ENCODE measurements at regions not wholly inside any gene's neighbourhood (a gene's known extent, or its start where the extent isn't known, plus 50 kb on each side); places are given as distances from the start of the nearest gene placed in this dataset.
A peak's percentile ranks its signal among the peaks of the same experiment; 100 is the strongest.
"Not testable (repeated sequence)": the region's sequence is repeated elsewhere in the genome, so short reads cannot be mapped to it uniquely, and the experiment has no call there.

DNA sequence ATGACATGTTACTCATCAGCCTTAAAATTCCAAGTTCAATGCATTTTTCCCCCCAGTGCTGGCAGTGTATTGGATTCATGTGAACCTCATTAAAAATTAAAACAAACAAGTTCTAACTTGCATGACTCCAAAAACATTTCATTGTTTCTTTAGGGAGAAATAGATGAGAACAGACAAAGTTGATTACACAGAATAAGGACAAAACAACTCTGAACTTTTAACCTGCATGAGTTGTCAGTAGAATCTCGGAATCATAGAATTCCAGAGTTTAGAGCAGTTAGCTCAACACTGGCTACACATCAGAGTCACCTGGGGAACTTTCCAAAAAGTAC is 127.5 kb downstream of the TMX1 start:
- Histone ChIP-seq H3K27ac (ENCODE audit: low read depth in 2 of 2, low read length in 2 of 2) (no peak overlapping the region), H3K4me3 (ENCODE audit: low read length in 2 of 2) (no peak overlapping the region), H3K9me3 (ENCODE audit: control insufficient read depth in 2 of 2, low read length in 2 of 2) (no peaks in the 10 kb centered on the region), H3K9ac (ENCODE audit: low read depth in 1 of 2, low read length in 2 of 2) (no peak overlapping the region), H3K36me3 (ENCODE audit: control insufficient read depth in 2 of 2, insufficient read depth in 2 of 2, low read length in 2 of 2) (no peaks in the 10 kb centered on the region), H3K27me3 (ENCODE audit: control insufficient read depth in 2 of 2, insufficient read depth in 2 of 2, low read length in 2 of 2) (no peaks in the 10 kb centered on the region), H3K4me1 (ENCODE audit: control insufficient read depth in 2 of 2, insufficient read depth in 2 of 2, low read length in 2 of 2) (no peaks in the 10 kb centered on the region)

DNA sequence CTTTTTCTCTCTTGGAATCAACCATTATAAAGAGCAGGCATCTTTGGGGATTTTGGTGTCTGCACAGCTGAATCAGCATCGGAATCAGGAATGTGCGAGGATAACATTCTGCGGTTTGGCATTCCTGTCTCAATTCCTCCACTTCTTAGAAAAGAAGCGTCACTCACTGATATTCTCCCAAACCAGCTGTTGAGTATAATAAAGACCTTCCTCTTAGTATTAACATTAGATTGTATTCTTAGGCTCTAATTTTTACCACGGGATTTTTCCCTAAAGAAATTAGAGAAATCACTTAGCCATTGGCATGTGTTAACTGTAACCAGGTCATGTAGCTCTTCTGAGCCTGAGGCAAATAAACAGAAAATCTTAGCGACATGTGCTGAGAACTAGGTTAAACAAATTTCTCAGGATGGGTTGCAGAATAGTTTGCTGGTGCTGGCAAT is 128.7 kb downstream of the TMX1 start:
- no peaks in the 10 kb centered on the region for H3K4me1 ChIP-seq (ENCODE audit: control insufficient read depth in 2 of 2, insufficient read depth in 2 of 2, low read length in 2 of 2)
- no peaks in the 10 kb centered on the region for H3K36me3 ChIP-seq (ENCODE audit: control insufficient read depth in 2 of 2, insufficient read depth in 2 of 2, low read length in 2 of 2)
- H3K27me3 ChIP-seq (ENCODE audit: control insufficient read depth in 2 of 2, insufficient read depth in 2 of 2, low read length in 2 of 2) = no peaks in the 10 kb centered on the region
- H3K9ac ChIP-seq (ENCODE audit: low read depth in 1 of 2, low read length in 2 of 2) = no peak overlapping the region
- H3K27ac ChIP-seq (ENCODE audit: low read depth in 2 of 2, low read length in 2 of 2) = peak overlapping the region in 1 of 2 donors; percentile 2
- no peaks in the 10 kb centered on the region for H3K9me3 ChIP-seq (ENCODE audit: control insufficient read depth in 2 of 2, low read length in 2 of 2)
- H3K4me3 ChIP-seq (ENCODE audit: low read length in 2 of 2) = no peak overlapping the region

DNA sequence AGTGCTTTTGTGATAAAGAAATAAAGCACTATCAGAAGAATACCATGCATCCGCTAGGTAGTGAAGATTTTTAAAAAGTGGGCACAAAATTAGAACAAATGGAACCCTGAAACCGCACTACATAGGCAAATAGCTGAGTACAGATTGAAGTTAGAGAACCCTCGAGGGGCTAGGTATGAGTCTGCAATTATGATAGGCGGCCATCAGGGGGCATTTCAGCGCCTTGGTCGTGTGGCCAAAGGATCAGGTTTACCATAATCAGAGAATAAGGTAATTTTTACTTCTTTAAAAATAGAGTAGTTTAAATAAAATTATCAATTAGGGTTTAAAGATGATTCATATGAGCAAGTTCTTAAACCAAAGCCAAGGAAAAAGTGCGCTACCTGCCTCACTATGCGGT is 129.8 kb downstream of the TMX1 start:
- H3K27me3 ChIP-seq (ENCODE audit: control insufficient read depth in 2 of 2, insufficient read depth in 2 of 2, low read length in 2 of 2) = no peaks in the 10 kb centered on the region
- H3K9me3 ChIP-seq (ENCODE audit: control insufficient read depth in 2 of 2, low read length in 2 of 2) = no peaks in the 10 kb centered on the region
- H3K4me1 ChIP-seq (ENCODE audit: control insufficient read depth in 2 of 2, insufficient read depth in 2 of 2, low read length in 2 of 2) = no peaks in the 10 kb centered on the region
- no peak overlapping the region for H3K4me3 ChIP-seq (ENCODE audit: low read length in 2 of 2)
- H3K9ac ChIP-seq (ENCODE audit: low read depth in 1 of 2, low read length in 2 of 2) = no peak overlapping the region
- H3K36me3 ChIP-seq (ENCODE audit: control insufficient read depth in 2 of 2, insufficient read depth in 2 of 2, low read length in 2 of 2) = no peaks in the 10 kb centered on the region
- no peak overlapping the region for H3K27ac ChIP-seq (ENCODE audit: low read depth in 2 of 2, low read length in 2 of 2)

DNA sequence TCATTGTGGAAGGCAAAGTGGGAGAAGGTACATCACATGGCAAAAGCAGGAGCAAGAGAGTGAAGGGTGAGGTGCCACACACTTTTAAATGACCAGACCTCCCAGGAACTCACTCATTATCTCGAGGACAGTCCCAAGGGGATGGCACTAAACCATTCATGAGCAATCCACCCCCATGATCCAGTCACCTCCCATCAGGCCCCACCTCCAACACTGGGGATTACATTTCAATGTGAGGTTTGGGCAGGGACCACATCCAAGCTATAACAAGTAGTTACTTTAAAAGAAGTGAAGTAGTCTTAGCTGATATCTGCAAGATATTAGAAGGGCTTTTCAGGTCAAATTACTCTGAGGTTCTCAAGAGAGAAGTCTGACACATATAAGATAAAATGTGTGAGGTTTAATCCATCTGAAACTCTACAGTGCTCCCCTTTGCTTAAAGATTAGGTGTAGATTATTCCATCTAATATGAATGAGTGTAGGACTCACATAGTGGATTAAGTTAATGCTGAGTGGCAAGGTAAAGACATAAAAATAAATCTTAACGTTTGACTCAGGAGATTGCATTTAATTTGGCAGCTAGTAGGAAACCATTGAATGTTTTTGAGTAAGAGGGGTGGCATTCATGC is 130.8 kb downstream of the TMX1 start:
- H3K27me3 ChIP-seq (ENCODE audit: control insufficient read depth in 2 of 2, insufficient read depth in 2 of 2, low read length in 2 of 2) = no peaks in the 10 kb centered on the region
- H3K9ac ChIP-seq (ENCODE audit: low read depth in 1 of 2, low read length in 2 of 2) = no peak overlapping the region
- no peak overlapping the region for H3K27ac ChIP-seq (ENCODE audit: low read depth in 2 of 2, low read length in 2 of 2)
- H3K36me3 ChIP-seq (ENCODE audit: control insufficient read depth in 2 of 2, insufficient read depth in 2 of 2, low read length in 2 of 2) = no peaks in the 10 kb centered on the region
- no peak overlapping the region for H3K4me3 ChIP-seq (ENCODE audit: low read length in 2 of 2)
- H3K9me3 ChIP-seq (ENCODE audit: control insufficient read depth in 2 of 2, low read length in 2 of 2) = no peaks in the 10 kb centered on the region
- H3K4me1 ChIP-seq (ENCODE audit: control insufficient read depth in 2 of 2, insufficient read depth in 2 of 2, low read length in 2 of 2) = no peaks in the 10 kb centered on the region

DNA sequence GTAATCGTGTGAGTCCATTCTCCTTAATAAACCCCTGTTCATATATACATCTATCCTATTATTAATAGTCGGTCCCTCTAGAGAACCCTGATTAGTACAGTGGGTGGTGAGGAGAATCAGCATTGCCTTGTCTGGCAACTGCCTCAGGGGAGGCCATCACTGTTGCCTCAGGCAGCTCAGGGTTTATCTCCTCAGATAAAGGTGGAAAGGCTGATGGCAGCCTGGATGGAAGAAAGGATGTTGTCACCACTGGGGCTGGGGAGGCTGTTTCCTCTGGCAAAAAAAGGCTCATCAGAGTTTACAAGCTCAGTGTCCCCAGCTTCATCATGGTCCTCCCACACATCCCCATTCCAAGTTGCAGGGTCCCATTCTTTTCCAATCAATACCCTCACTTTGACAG is 137.1 kb downstream of the TMX1 start:
- H3K27me3 ChIP-seq (ENCODE audit: control insufficient read depth in 2 of 2, insufficient read depth in 2 of 2, low read length in 2 of 2); H3K4me1 ChIP-seq (ENCODE audit: control insufficient read depth in 2 of 2, insufficient read depth in 2 of 2, low read length in 2 of 2); H3K9ac ChIP-seq (ENCODE audit: low read depth in 1 of 2, low read length in 2 of 2); H3K4me3 ChIP-seq (ENCODE audit: low read length in 2 of 2); H3K27ac ChIP-seq (ENCODE audit: low read depth in 2 of 2, low read length in 2 of 2); H3K9me3 ChIP-seq (ENCODE audit: control insufficient read depth in 2 of 2, low read length in 2 of 2); H3K36me3 ChIP-seq (ENCODE audit: control insufficient read depth in 2 of 2, insufficient read depth in 2 of 2, low read length in 2 of 2): not testable (repeated sequence)

DNA sequence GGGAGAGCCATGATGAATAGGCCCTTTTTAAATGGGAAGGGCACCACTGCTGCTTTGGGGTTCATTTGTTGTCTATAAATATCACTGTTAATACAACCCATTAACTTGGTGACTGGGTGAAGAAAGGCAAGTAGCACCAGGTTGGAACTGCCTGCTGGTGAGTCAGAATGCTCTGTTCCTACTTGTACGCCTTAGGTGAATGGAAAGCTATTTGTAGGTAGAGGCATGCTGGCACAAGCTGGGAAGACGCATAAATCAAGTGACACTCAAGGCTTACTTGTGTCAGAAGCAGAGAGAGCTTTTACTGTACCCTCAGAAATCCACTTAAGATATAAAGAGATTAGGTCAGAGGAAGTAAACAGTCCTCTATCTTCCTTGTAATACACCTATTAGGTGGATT is 142.5 kb downstream of the TMX1 start:
- Histone ChIP-seq H3K4me1 (ENCODE audit: control insufficient read depth in 2 of 2, insufficient read depth in 2 of 2, low read length in 2 of 2) (no peaks in the 10 kb centered on the region), H3K9ac (ENCODE audit: low read depth in 1 of 2, low read length in 2 of 2) (no peak overlapping the region), H3K9me3 (ENCODE audit: control insufficient read depth in 2 of 2, low read length in 2 of 2) (no peaks in the 10 kb centered on the region), H3K27ac (ENCODE audit: low read depth in 2 of 2, low read length in 2 of 2) (no peak overlapping the region), H3K4me3 (ENCODE audit: low read length in 2 of 2) (no peak overlapping the region), H3K27me3 (ENCODE audit: control insufficient read depth in 2 of 2, insufficient read depth in 2 of 2, low read length in 2 of 2) (no peaks in the 10 kb centered on the region), H3K36me3 (ENCODE audit: control insufficient read depth in 2 of 2, insufficient read depth in 2 of 2, low read length in 2 of 2) (no peaks in the 10 kb centered on the region)

DNA sequence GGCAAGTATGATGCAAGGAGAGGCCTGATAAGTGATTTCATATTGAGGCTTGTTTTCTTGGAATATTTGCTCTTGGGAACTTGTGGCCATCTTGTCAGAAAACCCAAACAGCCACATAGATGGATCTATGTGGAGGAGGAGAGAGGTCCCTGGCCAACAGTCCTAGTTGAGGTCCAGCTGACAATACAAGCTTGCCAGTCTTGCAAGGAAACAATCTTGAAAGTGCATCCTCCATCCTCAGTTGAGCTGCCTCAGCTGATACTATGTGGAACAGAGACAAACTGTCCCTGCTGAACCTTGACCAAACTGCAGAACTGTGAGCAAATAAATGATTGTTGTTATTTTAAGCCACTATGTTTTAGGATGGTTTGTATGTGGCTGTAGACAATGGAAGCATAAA is 146.4 kb downstream of the TMX1 start:
- Histone ChIP-seq H3K4me1 (ENCODE audit: control insufficient read depth in 2 of 2, insufficient read depth in 2 of 2, low read length in 2 of 2) (no peaks in the 10 kb centered on the region), H3K9me3 (ENCODE audit: control insufficient read depth in 2 of 2, low read length in 2 of 2) (no peaks in the 10 kb centered on the region), H3K9ac (ENCODE audit: low read depth in 1 of 2, low read length in 2 of 2) (no peak overlapping the region), H3K4me3 (ENCODE audit: low read length in 2 of 2) (no peak overlapping the region), H3K36me3 (ENCODE audit: control insufficient read depth in 2 of 2, insufficient read depth in 2 of 2, low read length in 2 of 2) (no peaks in the 10 kb centered on the region), H3K27me3 (ENCODE audit: control insufficient read depth in 2 of 2, insufficient read depth in 2 of 2, low read length in 2 of 2) (no peaks in the 10 kb centered on the region), H3K27ac (ENCODE audit: low read depth in 2 of 2, low read length in 2 of 2) (no peak overlapping the region)

DNA sequence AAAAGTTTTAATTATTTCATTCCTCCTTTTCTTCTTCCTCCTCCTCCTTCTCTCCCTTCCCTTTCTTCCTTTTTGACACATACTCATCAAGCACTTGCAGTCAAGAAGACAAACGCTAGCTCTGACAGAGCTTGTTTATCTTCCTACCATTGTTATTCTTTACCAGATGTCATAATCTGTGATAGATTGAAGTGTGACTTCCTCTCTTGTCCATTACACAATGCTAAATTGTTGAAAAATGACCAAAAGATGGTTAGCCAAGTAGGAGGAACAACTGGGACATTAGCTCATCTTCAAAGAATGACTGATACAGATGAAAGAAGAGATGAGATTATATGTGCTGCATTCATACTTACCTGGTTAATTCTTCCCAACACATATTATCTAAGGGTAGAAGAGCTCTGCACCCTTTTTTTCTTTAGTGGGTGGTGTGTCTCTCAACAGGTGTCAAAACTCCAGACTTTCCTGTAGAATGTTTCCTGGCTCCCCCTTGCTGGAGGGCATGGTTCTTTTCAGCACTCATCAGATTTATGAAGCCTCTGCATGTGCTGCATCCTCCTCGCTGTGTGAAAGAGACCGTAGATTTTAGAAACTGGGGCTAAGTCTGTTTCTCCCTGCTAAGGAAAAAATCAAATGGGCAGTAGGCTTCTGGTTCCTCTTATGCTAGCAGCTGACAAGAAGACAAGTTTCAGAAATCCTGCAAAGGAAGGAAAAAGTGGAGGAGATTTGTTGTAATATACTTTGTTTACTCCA is 147.1 kb downstream of the TMX1 start:
- Histone ChIP-seq H3K4me3 (ENCODE audit: low read length in 2 of 2) (no peak overlapping the region), H3K4me1 (ENCODE audit: control insufficient read depth in 2 of 2, insufficient read depth in 2 of 2, low read length in 2 of 2) (no peaks in the 10 kb centered on the region), H3K27ac (ENCODE audit: low read depth in 2 of 2, low read length in 2 of 2) (no peak overlapping the region), H3K9ac (ENCODE audit: low read depth in 1 of 2, low read length in 2 of 2) (no peak overlapping the region), H3K9me3 (ENCODE audit: control insufficient read depth in 2 of 2, low read length in 2 of 2) (no peaks in the 10 kb centered on the region), H3K36me3 (ENCODE audit: control insufficient read depth in 2 of 2, insufficient read depth in 2 of 2, low read length in 2 of 2) (no peaks in the 10 kb centered on the region), H3K27me3 (ENCODE audit: control insufficient read depth in 2 of 2, insufficient read depth in 2 of 2, low read length in 2 of 2) (no peaks in the 10 kb centered on the region)

DNA sequence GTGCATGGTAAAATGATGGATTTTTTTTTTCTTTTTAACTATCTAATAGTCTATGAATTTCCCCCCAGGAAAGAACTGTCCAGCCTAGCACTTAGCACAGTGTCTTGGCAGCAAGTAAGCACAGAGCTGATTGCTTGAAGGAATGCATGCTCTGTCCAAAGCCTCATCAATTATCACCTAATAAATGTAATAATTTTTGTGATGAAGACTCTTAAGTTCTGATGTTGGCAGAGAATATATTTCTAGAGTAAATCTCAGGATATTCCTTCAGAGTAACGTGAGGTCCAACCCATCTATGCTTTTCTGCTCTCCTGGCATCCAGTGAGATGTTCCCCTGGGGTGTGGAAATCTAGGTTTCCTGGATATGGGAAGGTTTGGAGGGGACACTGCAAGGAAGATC is 152.4 kb downstream of the TMX1 start:
- H3K4me1 ChIP-seq (ENCODE audit: control insufficient read depth in 2 of 2, insufficient read depth in 2 of 2, low read length in 2 of 2) = peaks cover 4 to 7% of the 10 kb centered on the region in 2 donors
- H3K9ac ChIP-seq (ENCODE audit: low read depth in 1 of 2, low read length in 2 of 2) = no peak overlapping the region
- no peaks in the 10 kb centered on the region for H3K27me3 ChIP-seq (ENCODE audit: control insufficient read depth in 2 of 2, insufficient read depth in 2 of 2, low read length in 2 of 2)
- H3K4me3 ChIP-seq (ENCODE audit: low read length in 2 of 2) = no peak overlapping the region
- no peak overlapping the region for H3K27ac ChIP-seq (ENCODE audit: low read depth in 2 of 2, low read length in 2 of 2)
- H3K36me3 ChIP-seq (ENCODE audit: control insufficient read depth in 2 of 2, insufficient read depth in 2 of 2, low read length in 2 of 2) = no peaks in the 10 kb centered on the region
- H3K9me3 ChIP-seq (ENCODE audit: control insufficient read depth in 2 of 2, low read length in 2 of 2) = no peaks in the 10 kb centered on the region

DNA sequence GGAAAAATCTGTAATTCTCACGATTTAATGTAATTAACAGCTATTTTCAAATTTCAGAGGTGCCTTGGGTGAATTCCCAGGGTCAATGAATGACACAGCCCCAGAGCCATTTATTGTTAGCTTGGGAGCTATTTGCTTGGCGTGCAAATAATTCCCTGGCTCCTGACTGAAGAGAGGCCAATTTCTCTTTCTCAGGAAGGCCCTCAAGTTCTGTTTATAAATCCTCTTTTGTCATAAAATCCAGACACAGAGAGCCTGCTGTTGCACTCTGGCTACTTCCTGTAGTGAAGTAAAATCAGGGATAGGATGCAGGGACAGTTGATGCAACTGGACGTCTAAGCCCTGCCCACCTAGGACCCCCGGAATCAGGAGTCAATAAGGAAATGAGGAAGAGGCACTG is 154.3 kb downstream of the TMX1 start:
- Histone ChIP-seq H3K36me3 (ENCODE audit: control insufficient read depth in 2 of 2, insufficient read depth in 2 of 2, low read length in 2 of 2) (no peaks in the 10 kb centered on the region), H3K27ac (ENCODE audit: low read depth in 2 of 2, low read length in 2 of 2) (peak overlapping the region; percentile 49 to 64), H3K9ac (ENCODE audit: low read depth in 1 of 2, low read length in 2 of 2) (no peak overlapping the region), H3K4me3 (ENCODE audit: low read length in 2 of 2) (no peak overlapping the region), H3K4me1 (ENCODE audit: control insufficient read depth in 2 of 2, insufficient read depth in 2 of 2, low read length in 2 of 2) (peaks cover 4 to 7% of the 10 kb centered on the region in 2 donors), H3K27me3 (ENCODE audit: control insufficient read depth in 2 of 2, insufficient read depth in 2 of 2, low read length in 2 of 2) (no peaks in the 10 kb centered on the region), H3K9me3 (ENCODE audit: control insufficient read depth in 2 of 2, low read length in 2 of 2) (no peaks in the 10 kb centered on the region)
